Activated CD4-positive, alpha-beta memory T cell treated with anti-CD3 and anti-CD28 coated beads for 36 hours (primary cell): ENCODE measurements at regions not wholly inside any gene's neighbourhood (a gene's known extent, or its start where the extent isn't known, plus 50 kb on each side); places are given as distances from the start of the nearest gene placed in this dataset.

Experiments
- CTCF ChIA-PET: fragments of 350-600 bp; sonication (Branson Sonifier 250); formaldehyde crosslinking; loops from one replicate; lab custom pipeline; 2021; ENCODE audit warnings: antibody characterized with exemption, inconsistent platforms; lab: Charles Lee
- POLR2A ChIA-PET: fragments of 350-600 bp; sonication (Branson Sonifier 250); formaldehyde crosslinking; loops from one replicate; lab custom pipeline; 2021; ENCODE audit warnings: antibody characterized with exemption; lab: Charles Lee
- DNase-seq: peaks from one replicate; pipeline ENCODE4 v3.0.0-alpha.2; 2020
- H3K27ac Mint-ChIP-seq: one replicate; pipeline ENCODE4 v1.8.0; 2021; ENCODE audit warnings: mixed read lengths
- H3K27me3 Mint-ChIP-seq: one replicate; pipeline ENCODE4 v1.8.0; 2021; ENCODE audit warnings: mixed read lengths
- H3K36me3 Mint-ChIP-seq: one replicate; pipeline ENCODE4 v1.8.0; 2021; ENCODE audit warnings: mixed read lengths
- H3K4me1 Mint-ChIP-seq: one replicate; pipeline ENCODE4 v1.8.0; 2021; ENCODE audit warnings: low read depth, mixed read lengths
- H3K4me3 Mint-ChIP-seq: one replicate; pipeline ENCODE4 v1.8.0; 2021; ENCODE audit warnings: mild to moderate bottlenecking, mixed read lengths
- H3K9me3 Mint-ChIP-seq: one replicate; pipeline ENCODE4 v1.8.0; 2021; ENCODE audit warnings: mixed read lengths
- intact Hi-C: fragments of 100-400 bp; cut with micrococcal nuclease; formaldehyde crosslinking; loops from one replicate; pipeline ENCODE4 v1.15.1; 2023

GRCh38 chr15:25182098-25182478 is 227.3 kb downstream of the SNRPN start:
- ChIA-PET POLR2A (no interaction called here), CTCF (no interaction called here)
- Mint-ChIP-seq H3K27ac (no peak overlapping the region), H3K36me3 (no peaks in the 10 kb centered on the region), H3K9me3 (peaks cover 25% of the 10 kb centered on the region), H3K4me3 (no peak overlapping the region), H3K4me1 (no peaks in the 10 kb centered on the region), H3K27me3 (no peaks in the 10 kb centered on the region)
- intact Hi-C loops = no loop called here
- DNase-seq = no peak

GRCh38 chr15:25182736-25183445 is 228.1 kb downstream of the SNRPN start:
- H3K4me3 Mint-ChIP-seq = no peak overlapping the region
- H3K27ac Mint-ChIP-seq = no peak overlapping the region
- H3K4me1 Mint-ChIP-seq = no peaks in the 10 kb centered on the region
- intact Hi-C loops = no loop called here
- H3K36me3 Mint-ChIP-seq = no peaks in the 10 kb centered on the region
- POLR2A ChIA-PET = no interaction called here
- H3K9me3 Mint-ChIP-seq = peaks cover 25% of the 10 kb centered on the region
- DNase-seq = no peak
- H3K27me3 Mint-ChIP-seq = no peaks in the 10 kb centered on the region
- CTCF ChIA-PET = no interaction called here

- H3K4me3 Mint-ChIP-seq = no peak overlapping the region
- H3K27ac Mint-ChIP-seq = no peak overlapping the region
- H3K4me1 Mint-ChIP-seq = no peaks in the 10 kb centered on the region
- peaks cover 25% of the 10 kb centered on the region for H3K9me3 Mint-ChIP-seq
- no peaks in the 10 kb centered on the region for H3K27me3 Mint-ChIP-seq
- intact Hi-C loops = no loop called here
- H3K36me3 Mint-ChIP-seq = no peaks in the 10 kb centered on the region
- no peak for DNase-seq
- POLR2A ChIA-PET = no interaction called here
- CTCF ChIA-PET = no interaction called here
Measured at GRCh38 chr15:25183581-25184251, 228.9 kb downstream of the SNRPN start.

- Mint-ChIP-seq H3K27me3 (no peaks in the 10 kb centered on the region), H3K27ac (no peak overlapping the region), H3K4me1 (no peaks in the 10 kb centered on the region), H3K9me3 (peaks cover 20% of the 10 kb centered on the region), H3K36me3 (no peaks in the 10 kb centered on the region), H3K4me3 (no peak overlapping the region)
- ChIA-PET POLR2A (no interaction called here), CTCF (no interaction called here)
- intact Hi-C loops = no loop called here
- DNase-seq = no peak
Measured at GRCh38 chr15:25184356-25185155, 229.8 kb downstream of the SNRPN start.

GRCh38 chr15:25185156-25185710 is 230.4 kb downstream of the SNRPN start:
- ChIA-PET POLR2A (no interaction called here), CTCF (no interaction called here)
- peaks cover 21% of the 10 kb centered on the region for H3K9me3 Mint-ChIP-seq
- H3K36me3 Mint-ChIP-seq = no peaks in the 10 kb centered on the region
- intact Hi-C loops = no loop called here
- H3K27me3 Mint-ChIP-seq = no peaks in the 10 kb centered on the region
- no peak for DNase-seq
- H3K4me1 Mint-ChIP-seq = no peaks in the 10 kb centered on the region
- no peak overlapping the region for H3K4me3 Mint-ChIP-seq
- H3K27ac Mint-ChIP-seq = no peak overlapping the region

GRCh38 chr15:25185791-25186190 is 231.0 kb downstream of the SNRPN start:
- H3K4me3 Mint-ChIP-seq = no peak overlapping the region
- H3K36me3 Mint-ChIP-seq = no peaks in the 10 kb centered on the region
- H3K4me1 Mint-ChIP-seq = no peaks in the 10 kb centered on the region
- intact Hi-C loops = no loop called here
- no peak for DNase-seq
- H3K27me3 Mint-ChIP-seq = no peaks in the 10 kb centered on the region
- H3K9me3 Mint-ChIP-seq = peaks cover 21% of the 10 kb centered on the region
- ChIA-PET POLR2A (no interaction called here), CTCF (no interaction called here)
- no peak overlapping the region for H3K27ac Mint-ChIP-seq

- DNase-seq = no peak
- no peaks in the 10 kb centered on the region for H3K4me1 Mint-ChIP-seq
Measured at GRCh38 chr15:25186411-25186810, 231.6 kb downstream of the SNRPN start.

GRCh38 chr15:25186906-25187645 is 232.3 kb downstream of the SNRPN start:
- H3K9me3 Mint-ChIP-seq = peaks cover 21% of the 10 kb centered on the region
- no peaks in the 10 kb centered on the region for H3K4me1 Mint-ChIP-seq
- CTCF ChIA-PET = no interaction called here
- H3K27ac Mint-ChIP-seq = no peak overlapping the region
- intact Hi-C loops = no loop called here
- no peaks in the 10 kb centered on the region for H3K27me3 Mint-ChIP-seq
- POLR2A ChIA-PET = no interaction called here
- H3K36me3 Mint-ChIP-seq = no peaks in the 10 kb centered on the region
- H3K4me3 Mint-ChIP-seq = no peak overlapping the region
- no peak for DNase-seq

More at GRCh38 chr15:25186411-25186810, 231.6 kb downstream of the SNRPN start:
- Mint-ChIP-seq H3K27ac (no peak overlapping the region), H3K27me3 (no peaks in the 10 kb centered on the region), H3K4me3 (no peak overlapping the region), H3K36me3 (no peaks in the 10 kb centered on the region), H3K9me3 (peaks cover 21% of the 10 kb centered on the region)
- intact Hi-C loops = no loop called here
- ChIA-PET CTCF (no interaction called here), POLR2A (no interaction called here)

- ChIA-PET CTCF (no interaction called here), POLR2A (no interaction called here)
- intact Hi-C loops = no loop called here
- H3K27ac Mint-ChIP-seq = no peak overlapping the region
- no peak for DNase-seq
- no peaks in the 10 kb centered on the region for H3K36me3 Mint-ChIP-seq
- H3K4me3 Mint-ChIP-seq = no peak overlapping the region
- H3K27me3 Mint-ChIP-seq = no peaks in the 10 kb centered on the region
- peaks cover 21% of the 10 kb centered on the region for H3K9me3 Mint-ChIP-seq
- H3K4me1 Mint-ChIP-seq = no peaks in the 10 kb centered on the region
Measured at GRCh38 chr15:25188051-25188450, 233.3 kb downstream of the SNRPN start.

- POLR2A ChIA-PET = no interaction called here
- intact Hi-C loops = no loop called here
- CTCF ChIA-PET = no interaction called here
- Mint-ChIP-seq H3K36me3 (no peaks in the 10 kb centered on the region), H3K27me3 (no peaks in the 10 kb centered on the region), H3K4me1 (no peaks in the 10 kb centered on the region), H3K27ac (no peak overlapping the region), H3K9me3 (peaks cover 21% of the 10 kb centered on the region), H3K4me3 (no peak overlapping the region)
- no peak for DNase-seq
Measured at GRCh38 chr15:25188551-25189101, 233.8 kb downstream of the SNRPN start.

- Mint-ChIP-seq H3K36me3 (no peaks in the 10 kb centered on the region), H3K9me3 (peaks cover 21% of the 10 kb centered on the region), H3K4me1 (no peaks in the 10 kb centered on the region), H3K27ac (no peak overlapping the region), H3K27me3 (no peaks in the 10 kb centered on the region), H3K4me3 (no peak overlapping the region)
- intact Hi-C loops = no loop called here
- CTCF ChIA-PET = no interaction called here
- POLR2A ChIA-PET = no interaction called here
- DNase-seq = no peak
Measured at GRCh38 chr15:25189551-25189950, 234.8 kb downstream of the SNRPN start.
